GM19239 (cell line): ENCODE measurements at regions not wholly inside any gene's neighbourhood (a gene's known extent, or its start where the extent isn't known, plus 50 kb on each side); places are given as distances from the start of the nearest gene placed in this dataset.
"Not testable (repeated sequence)": the region's sequence is repeated elsewhere in the genome, so short reads cannot be mapped to it uniquely, and the experiment has no call there.

Experiments
- DNase-seq: peaks from one replicate; pipeline ENCODE4 v3.0.0; 2011; ENCODE audit warnings: low spot score; ENCODE audit not compliant: insufficient read length
- FAIRE-seq: peaks from 2 replicates; lab custom pipeline; 2011; peaks lifted over from hg19 to GRCh38; lab: Jason Lieb, UNC

DNA sequence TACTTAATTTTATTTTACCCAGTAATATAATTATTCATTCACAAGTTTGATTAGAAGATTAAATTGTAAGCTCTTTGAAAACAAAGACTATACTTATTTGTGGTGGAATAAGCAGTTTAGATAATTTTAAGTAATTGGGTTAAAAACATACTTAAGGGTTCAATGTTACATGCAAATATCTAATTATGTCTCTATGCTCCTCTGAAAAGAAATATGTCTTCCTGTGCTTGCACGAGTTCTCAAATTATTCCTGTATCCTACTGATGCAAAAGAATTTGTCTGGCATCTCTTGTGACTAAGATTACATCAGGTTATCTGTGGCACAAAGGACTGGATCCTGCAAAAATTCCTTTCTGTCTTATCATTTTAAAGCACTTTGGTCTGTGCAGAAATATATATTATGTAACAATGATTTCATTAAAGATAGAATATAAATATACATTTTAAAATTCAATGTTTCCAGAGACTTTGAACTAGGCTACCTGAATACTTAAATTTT is 416.7 kb downstream of the COL11A1 start:
- no peak for DNase-seq
- FAIRE-seq = no peak

DNA sequence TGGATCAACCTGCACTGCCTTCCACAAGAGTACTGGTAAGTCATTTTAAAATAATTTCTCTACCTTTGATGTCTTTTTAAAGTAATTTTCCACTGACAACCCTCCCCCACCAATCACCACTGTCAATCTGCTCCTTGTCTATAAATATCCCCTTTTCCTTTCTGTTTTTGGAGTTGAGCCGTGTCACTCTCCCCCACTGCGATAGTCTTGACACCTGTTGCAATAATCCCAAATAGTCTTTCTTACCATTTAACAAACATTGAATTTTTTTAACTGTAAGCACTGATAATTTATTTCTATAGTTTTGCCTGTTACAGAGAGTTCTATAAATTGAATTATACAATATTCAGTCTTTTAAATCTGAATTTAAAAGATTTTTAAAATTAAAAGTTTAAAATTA is 420.9 kb downstream of the COL11A1 start:
- FAIRE-seq (no peak), DNase-seq (no peak)

DNA sequence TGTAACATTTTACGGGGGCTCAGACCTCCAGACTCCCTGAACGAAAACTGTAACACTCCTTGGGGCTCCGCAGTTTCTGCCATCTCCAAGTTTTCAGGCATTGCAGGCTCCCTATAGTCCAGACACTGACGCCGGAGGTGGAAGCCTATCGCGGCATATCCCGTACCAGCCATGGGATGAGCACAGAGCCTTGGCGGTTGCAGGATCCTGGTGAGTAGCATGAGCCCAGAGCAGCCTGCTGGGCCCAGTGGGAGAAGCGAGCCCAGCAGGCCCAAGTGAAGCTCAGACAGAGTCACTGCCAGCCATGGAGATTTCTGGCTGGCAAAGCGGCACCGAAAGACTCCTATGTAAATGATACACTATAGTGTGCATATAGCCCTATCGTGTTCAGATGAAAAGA is 446.8 kb downstream of the COL11A1 start:
- DNase-seq = no peak
- FAIRE-seq = no peak

GRCh38 chr1:102659876-102660483 is 448.3 kb downstream of the COL11A1 start:
- FAIRE-seq = not testable (repeated sequence)

DNA sequence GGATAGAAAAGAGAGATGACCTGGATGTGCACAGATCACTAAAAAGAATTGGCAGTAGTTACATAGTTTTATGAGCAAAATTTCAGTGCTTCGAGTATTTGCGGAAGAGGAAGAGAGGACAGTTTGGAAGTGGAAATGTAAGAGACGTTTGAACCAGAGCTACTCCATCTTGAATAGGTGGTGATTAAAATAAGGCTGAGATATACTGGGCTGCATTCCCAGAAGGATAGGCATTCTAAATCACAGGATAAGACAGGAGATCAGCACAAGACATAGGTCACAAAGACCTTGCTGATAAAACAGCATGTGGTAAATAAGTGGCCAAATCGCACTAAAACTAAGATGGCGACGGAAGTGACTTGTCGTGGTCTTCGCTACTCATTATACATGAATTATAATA is 453.3 kb downstream of the COL11A1 start:
- FAIRE-seq (no peak), DNase-seq (no peak)

More at GRCh38 chr1:102659876-102660483, 448.3 kb downstream of the COL11A1 start:
- not testable (repeated sequence) for DNase-seq

GRCh38 chr1:102640872-102641271 is 467.4 kb downstream of the COL11A1 start:
- FAIRE-seq = no peak
- DNase-seq = no peak

- no peak for DNase-seq
- FAIRE-seq = no peak
These were observed 468.0 kb downstream of the COL11A1 start for GRCh38 chr1:102640312-102640711.

GRCh38 chr1:102631691-102632090 is 476.6 kb downstream of the COL11A1 start:
- FAIRE-seq (no peak), DNase-seq (no peak)

GRCh38 chr1:102630041-102630440 is 478.3 kb downstream of the COL11A1 start:
- DNase-seq (no peak), FAIRE-seq (no peak)

DNA sequence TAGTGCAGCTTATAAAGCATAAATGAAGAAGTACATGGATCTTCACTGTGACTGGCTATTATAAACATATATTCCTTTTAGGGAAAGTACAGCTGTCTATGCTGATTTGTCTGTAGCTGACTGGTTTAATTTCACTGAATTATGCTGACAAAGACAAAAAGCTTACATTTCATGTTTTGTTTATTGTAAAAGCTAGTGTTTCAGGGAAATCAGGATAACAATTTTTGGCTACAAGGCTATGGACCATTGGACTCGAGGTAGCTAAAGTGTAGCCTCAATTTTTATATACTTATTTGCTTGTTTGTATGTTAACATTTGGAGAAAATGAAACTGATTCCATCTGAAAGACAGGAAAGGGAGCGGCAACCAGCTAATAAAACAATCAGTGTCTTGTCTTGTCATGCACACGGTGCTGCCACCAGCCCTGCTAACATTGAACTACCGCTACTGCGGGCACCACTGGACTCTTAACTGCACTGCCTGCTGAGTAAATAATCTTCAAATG is 480.2 kb downstream of the COL11A1 start:
- no peak for DNase-seq
- FAIRE-seq = no peak

- FAIRE-seq = no peak
These were observed 481.2 kb downstream of the COL11A1 start for GRCh38 chr1:102627145-102627544.

DNA sequence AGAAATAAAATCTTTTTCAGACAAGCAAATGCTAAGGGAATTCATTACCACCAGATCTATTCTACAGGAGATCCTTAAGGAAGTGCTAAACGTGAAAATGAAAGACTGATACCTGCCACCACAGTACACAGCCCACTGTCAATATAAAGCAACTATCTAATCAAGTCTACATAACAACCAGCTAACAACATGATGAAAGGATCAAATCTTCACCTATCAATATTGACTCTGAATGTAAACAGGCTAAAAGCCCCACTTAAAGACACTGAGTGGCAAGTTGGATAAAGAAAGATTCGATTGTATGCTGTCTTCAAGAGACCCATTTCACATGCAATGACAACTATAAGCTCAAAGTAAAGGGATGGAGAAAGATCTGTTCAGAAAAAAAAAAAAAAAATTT is 492.4 kb downstream of the COL11A1 start:
- DNase-seq = no peak
- FAIRE-seq = no peak

More at GRCh38 chr1:102627145-102627544, 481.2 kb downstream of the COL11A1 start:
- DNase-seq = no peak

- FAIRE-seq = no peak
- DNase-seq = no peak
These were observed 513.2 kb downstream of the COL11A1 start for GRCh38 chr1:102595106-102595505.

DNA sequence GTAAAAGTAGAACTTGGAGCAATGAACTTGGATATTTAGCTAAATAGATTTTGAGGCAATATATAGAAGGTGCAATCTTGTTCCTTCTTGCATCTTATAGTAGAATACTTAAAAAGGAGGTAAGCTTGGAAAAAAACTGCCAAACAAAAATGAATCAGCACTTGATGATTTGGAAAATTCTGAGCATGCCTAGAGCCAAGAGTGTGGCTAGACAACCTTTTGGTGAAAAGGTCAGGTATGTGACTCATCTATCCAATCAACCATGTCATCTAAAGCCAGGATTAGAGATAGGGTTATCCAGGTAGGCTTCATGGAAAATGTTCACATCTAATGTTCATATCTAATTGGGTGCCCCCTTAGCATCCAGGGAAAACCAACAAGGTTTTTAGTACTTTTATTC is 515.0 kb downstream of the COL11A1 start:
- no peak for DNase-seq
- no peak for FAIRE-seq

GRCh38 chr1:102588536-102588935 is 519.8 kb downstream of the COL11A1 start:
- DNase-seq (no peak), FAIRE-seq (no peak)

DNA sequence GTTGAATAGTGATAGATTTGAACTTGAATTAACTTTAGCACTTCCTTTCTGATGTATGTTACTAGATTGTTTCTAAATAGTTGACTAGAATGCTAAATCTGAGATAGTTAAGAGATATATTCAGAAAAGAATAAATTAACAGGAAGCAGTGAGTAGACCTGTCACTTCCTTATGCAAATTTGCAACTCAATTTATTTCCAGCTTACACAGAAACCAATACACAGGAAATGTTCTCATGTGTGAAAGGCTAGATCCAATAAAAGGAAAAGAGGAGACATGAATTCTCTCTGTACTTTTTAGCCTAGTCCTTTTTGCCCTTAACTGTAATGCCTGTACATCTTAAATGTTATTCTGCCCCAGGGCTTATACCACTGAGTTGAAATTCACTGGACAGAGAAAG is 522.3 kb downstream of the COL11A1 start:
- FAIRE-seq (no peak), DNase-seq (no peak)

GRCh38 chr1:102580806-102581205 is 527.5 kb downstream of the COL11A1 start:
- no peak for DNase-seq
- no peak for FAIRE-seq

GRCh38 chr1:102578804-102579203 is 529.5 kb downstream of the COL11A1 start:
- no peak for FAIRE-seq
- no peak for DNase-seq

DNA sequence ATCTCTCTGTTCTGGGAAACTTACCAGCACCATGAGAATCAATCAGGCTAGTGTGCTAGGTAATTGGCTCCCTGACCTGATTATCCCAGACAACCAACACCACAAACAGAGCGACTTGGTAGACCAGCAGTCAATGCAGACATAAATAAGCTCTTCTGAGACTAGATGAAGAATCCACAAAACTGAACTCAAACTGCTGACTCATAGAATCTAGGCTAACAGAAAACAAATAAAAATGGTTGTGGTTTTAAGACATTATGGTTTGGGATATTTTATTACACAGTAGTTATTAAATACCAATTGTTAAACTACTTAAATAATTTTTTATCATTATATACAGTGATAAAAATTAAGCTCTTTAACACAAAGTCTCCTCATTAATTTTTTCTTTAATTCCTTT is 535.7 kb downstream of the COL11A1 start:
- no peak for FAIRE-seq

DNA sequence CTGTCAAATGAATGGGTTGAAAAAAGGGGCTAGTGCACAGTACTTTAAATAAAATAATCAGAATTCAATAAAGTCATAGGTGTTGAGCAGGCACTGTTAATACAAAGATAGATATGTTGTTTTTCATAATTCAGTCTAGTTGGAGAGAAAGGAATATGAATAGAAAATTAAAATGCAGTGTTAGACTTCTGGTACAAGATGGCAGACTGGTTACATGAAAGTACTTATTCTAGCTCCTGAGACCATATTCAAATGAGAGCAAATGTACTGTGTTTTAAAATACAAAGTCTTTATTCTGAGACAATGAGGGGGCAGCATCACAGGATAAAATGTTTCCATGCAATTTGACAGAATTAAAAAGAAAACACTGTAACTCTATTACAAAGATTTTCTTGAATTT is 542.1 kb downstream of the COL11A1 start:
- FAIRE-seq (no peak), DNase-seq (no peak)

More for the DNA sequence above, 535.7 kb downstream of the COL11A1 start:
- no peak for DNase-seq

GRCh38 chr1:102562380-102562779 is 545.9 kb downstream of the COL11A1 start:
- DNase-seq = no peak
- no peak for FAIRE-seq

GRCh38 chr1:102550729-102551384 is 554.1 kb upstream of the OLFM3 start:
- no peak for DNase-seq
- FAIRE-seq = no peak
